Activated naive CD4-positive, alpha-beta T cell treated with anti-CD3 and anti-CD28 coated beads, Interleukin-2, amount 50 U/mL, for 24 hours (primary cell): ENCODE measurements at regions not wholly inside any gene's neighbourhood (a gene's known extent, or its start where the extent isn't known, plus 50 kb on each side); places are given as distances from the start of the nearest gene placed in this dataset.

Experiments
- H3K27ac Mint-ChIP-seq: one replicate; pipeline ENCODE4 v1.8.0; 2021; ENCODE audit warnings: mild to moderate bottlenecking, mixed read lengths
- H3K27me3 Mint-ChIP-seq: one replicate; pipeline ENCODE4 v1.8.0; 2021; ENCODE audit warnings: mixed read lengths
- H3K36me3 Mint-ChIP-seq: one replicate; pipeline ENCODE4 v1.8.0; 2021; ENCODE audit warnings: mixed read lengths
- H3K4me1 Mint-ChIP-seq: one replicate; pipeline ENCODE4 v1.8.0; 2021; ENCODE audit warnings: mixed read lengths
- H3K4me3 Mint-ChIP-seq: one replicate; pipeline ENCODE4 v1.8.0; 2021; ENCODE audit warnings: mild to moderate bottlenecking, mixed read lengths
- H3K9me3 Mint-ChIP-seq: one replicate; pipeline ENCODE4 v1.8.0; 2021; ENCODE audit warnings: mixed read lengths

DNA sequence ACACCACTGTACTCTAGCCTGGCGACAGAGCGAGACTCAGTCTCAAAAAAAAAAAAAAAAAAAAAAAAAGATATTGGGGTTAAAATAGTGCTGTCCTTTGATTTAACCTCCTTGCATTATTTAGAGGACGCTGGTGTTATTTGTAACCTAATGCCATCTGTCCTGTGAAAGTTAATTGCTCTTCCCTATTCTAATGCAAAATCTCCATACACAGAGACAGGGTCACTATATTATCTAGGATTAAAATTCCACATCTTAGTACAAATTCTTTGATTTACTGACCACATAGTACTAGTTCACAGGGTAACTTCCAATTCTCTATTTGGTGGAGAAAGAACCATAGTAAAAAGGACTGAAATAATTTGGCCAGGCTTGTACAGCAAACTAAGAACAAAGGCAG lies 184.2 kb upstream of the STEAP4 start:
- Mint-ChIP-seq H3K9me3 (no peaks in the 10 kb centered on the region), H3K4me1 (no peaks in the 10 kb centered on the region), H3K27ac (no peak overlapping the region), H3K36me3 (no peaks in the 10 kb centered on the region), H3K4me3 (no peak overlapping the region), H3K27me3 (no peaks in the 10 kb centered on the region)

DNA sequence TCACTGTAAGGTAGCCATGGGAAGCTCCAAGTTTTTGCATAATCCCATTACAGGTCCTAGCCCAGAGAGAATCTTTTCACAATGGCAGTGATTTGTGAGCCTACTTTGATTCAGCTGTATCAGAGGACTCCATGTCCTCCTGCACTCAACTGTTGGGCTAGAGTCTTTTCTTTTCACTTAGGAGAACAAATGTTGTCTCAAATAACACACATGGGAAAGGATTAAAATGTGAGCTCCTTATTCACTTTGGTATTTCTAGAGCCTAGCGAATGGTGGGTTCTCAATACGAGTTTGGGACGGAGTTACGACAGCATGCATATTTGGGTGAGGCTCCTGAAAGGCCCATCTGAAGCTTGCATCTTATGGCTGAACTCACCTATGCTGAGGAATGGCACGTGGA lies 183.5 kb upstream of the STEAP4 start:
- Mint-ChIP-seq H3K4me1 (no peaks in the 10 kb centered on the region), H3K9me3 (no peaks in the 10 kb centered on the region), H3K27me3 (no peaks in the 10 kb centered on the region), H3K36me3 (no peaks in the 10 kb centered on the region), H3K27ac (no peak overlapping the region), H3K4me3 (no peak overlapping the region)

- peaks cover 2% of the 10 kb centered on the region for H3K27me3 Mint-ChIP-seq
- H3K4me3 Mint-ChIP-seq: no peak overlapping the region
- no peak overlapping the region for H3K27ac Mint-ChIP-seq
- H3K4me1 Mint-ChIP-seq: no peaks in the 10 kb centered on the region
- H3K36me3 Mint-ChIP-seq: no peaks in the 10 kb centered on the region
- H3K9me3 Mint-ChIP-seq: no peaks in the 10 kb centered on the region
These were observed 179.1 kb upstream of the STEAP4 start for GRCh38 chr7:88485821-88486220.

GRCh38 chr7:88484551-88484950 lies 177.9 kb upstream of the STEAP4 start:
- Mint-ChIP-seq H3K27ac (no peak overlapping the region), H3K4me3 (no peak overlapping the region), H3K9me3 (no peaks in the 10 kb centered on the region), H3K27me3 (peaks cover 2% of the 10 kb centered on the region), H3K4me1 (no peaks in the 10 kb centered on the region), H3K36me3 (no peaks in the 10 kb centered on the region)

DNA sequence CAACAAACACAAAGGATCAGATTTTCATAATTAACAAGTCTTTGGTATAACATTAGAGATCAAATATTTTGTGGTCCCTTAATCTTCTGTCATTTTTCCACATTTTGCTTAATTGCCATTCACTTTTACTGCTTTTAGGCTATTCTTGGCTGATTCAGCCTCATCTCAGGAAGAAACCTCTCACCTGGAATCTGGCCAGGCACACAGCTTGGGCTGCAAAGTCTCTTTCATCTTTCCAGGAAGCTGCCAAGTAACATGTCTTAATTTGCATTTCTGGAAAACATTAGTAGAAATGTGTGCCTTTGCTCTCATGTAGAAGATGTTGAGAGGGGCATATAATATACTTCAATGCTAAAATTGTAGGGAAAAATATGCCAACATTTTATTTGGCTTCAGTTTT lies 174.2 kb upstream of the STEAP4 start:
- Mint-ChIP-seq H3K4me1 (no peaks in the 10 kb centered on the region), H3K27ac (no peak overlapping the region), H3K36me3 (no peaks in the 10 kb centered on the region), H3K4me3 (no peak overlapping the region), H3K9me3 (no peaks in the 10 kb centered on the region), H3K27me3 (peaks cover 2% of the 10 kb centered on the region)

DNA sequence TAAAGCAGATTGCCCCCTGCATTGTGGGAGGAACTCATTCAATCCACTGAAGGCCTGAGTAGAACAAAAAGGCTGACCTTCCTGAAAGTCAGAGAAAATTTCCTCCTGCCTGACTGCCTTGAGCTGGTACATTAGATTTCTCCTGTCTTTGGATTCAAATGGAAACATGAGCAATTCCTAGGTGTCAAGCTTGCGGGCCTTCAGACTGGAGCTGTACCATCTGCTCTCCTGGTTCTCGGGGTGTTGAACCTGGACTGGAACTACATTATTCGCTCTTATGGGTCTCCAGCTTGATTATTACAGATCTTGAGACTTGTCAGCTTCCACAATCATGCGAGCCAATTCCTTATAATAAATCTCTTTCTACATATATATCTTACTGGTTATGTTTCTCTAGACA lies 173.6 kb upstream of the STEAP4 start:
- no peaks in the 10 kb centered on the region for H3K4me1 Mint-ChIP-seq
- no peak overlapping the region for H3K27ac Mint-ChIP-seq
- H3K36me3 Mint-ChIP-seq: no peaks in the 10 kb centered on the region
- H3K9me3 Mint-ChIP-seq: no peaks in the 10 kb centered on the region
- no peak overlapping the region for H3K4me3 Mint-ChIP-seq
- H3K27me3 Mint-ChIP-seq: peaks cover 2% of the 10 kb centered on the region

DNA sequence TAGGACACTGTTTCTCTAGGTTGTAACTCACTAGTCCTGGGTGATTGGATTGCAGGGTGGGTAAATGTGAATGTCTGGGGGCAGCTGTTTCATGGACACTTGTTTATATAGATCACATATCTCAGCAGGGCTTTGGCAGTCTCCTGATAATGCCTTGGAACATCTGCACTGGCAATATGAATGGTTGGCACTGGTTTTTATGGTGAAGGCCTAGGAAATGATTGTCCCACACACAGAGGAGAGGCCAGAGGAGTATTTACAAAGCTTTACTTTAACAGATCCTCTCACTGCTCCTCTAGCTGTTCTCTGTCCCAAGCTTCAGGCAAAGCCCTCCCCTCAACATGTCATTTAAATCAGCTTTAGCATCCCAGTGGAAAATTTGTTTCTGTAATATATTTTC lies 171.3 kb upstream of the STEAP4 start:
- Mint-ChIP-seq H3K27ac (no peak overlapping the region), H3K27me3 (no peaks in the 10 kb centered on the region), H3K4me1 (no peaks in the 10 kb centered on the region), H3K4me3 (no peak overlapping the region), H3K9me3 (no peaks in the 10 kb centered on the region), H3K36me3 (no peaks in the 10 kb centered on the region)

DNA sequence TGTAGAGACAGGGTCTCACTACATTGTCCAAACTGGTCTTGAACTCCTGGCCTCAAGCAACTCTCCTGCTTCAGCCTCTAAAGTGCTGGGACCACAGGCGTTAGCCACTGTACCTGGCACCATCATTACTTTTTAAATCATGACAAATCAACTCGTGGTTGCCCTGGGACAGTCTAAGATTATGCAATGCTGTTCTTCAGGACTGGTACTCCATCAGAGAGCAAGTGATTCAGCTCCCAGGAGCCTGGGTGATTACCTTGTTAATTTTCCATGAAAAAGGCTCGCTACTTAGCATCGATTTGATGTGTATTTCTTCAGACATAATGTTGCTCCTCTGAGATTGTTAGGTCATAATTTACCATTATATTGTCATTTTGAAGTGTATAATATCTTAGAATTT lies 158.9 kb upstream of the STEAP4 start:
- Mint-ChIP-seq H3K27ac (no peak overlapping the region), H3K36me3 (no peaks in the 10 kb centered on the region), H3K27me3 (peaks cover 2% of the 10 kb centered on the region), H3K9me3 (no peaks in the 10 kb centered on the region), H3K4me3 (no peak overlapping the region), H3K4me1 (no peaks in the 10 kb centered on the region)

DNA sequence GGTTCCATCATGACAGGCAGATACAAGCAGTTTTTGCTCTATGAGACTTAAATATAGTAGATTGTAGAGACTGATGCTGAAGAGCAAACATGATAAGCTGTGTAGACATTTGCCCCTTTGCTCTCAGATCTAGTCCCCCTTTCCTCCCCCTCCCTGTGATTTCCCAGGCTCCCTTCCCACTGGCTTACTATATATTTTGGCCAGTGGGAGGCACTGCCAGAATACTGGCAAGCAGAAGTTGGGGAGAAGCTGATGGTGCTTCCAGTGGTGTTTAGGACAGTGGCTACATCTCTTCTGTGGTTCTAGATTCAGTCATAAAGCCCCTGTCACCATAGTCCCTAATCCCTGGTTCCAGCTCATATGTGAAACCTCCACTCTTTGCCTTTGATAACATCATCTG lies 156.1 kb upstream of the STEAP4 start:
- Mint-ChIP-seq H3K36me3 (no peaks in the 10 kb centered on the region), H3K9me3 (no peaks in the 10 kb centered on the region), H3K4me3 (no peak overlapping the region), H3K4me1 (no peaks in the 10 kb centered on the region), H3K27me3 (peaks cover 2% of the 10 kb centered on the region), H3K27ac (no peak overlapping the region)

DNA sequence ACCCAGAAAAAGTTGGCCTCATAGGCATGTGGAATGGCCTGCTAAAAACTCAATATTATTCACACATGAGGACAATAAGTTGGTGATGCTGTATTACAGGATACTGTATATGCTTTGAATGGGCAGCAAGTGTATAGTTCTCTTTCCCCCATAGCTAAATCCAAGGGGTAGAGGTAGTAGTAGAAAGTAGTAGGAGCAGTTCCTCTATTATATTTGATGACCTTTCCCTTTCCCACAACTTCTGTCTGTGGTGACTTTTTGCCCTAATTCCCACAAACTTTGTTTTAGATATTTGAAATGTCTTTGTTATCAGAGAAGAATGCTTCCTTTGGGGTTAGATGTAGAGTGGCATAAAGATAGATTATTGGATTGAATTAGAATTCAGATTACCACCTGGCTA lies 154.0 kb upstream of the STEAP4 start:
- Mint-ChIP-seq H3K9me3 (no peaks in the 10 kb centered on the region), H3K36me3 (no peaks in the 10 kb centered on the region), H3K4me1 (no peaks in the 10 kb centered on the region), H3K27ac (no peak overlapping the region), H3K27me3 (peaks cover 2% of the 10 kb centered on the region), H3K4me3 (no peak overlapping the region)

DNA sequence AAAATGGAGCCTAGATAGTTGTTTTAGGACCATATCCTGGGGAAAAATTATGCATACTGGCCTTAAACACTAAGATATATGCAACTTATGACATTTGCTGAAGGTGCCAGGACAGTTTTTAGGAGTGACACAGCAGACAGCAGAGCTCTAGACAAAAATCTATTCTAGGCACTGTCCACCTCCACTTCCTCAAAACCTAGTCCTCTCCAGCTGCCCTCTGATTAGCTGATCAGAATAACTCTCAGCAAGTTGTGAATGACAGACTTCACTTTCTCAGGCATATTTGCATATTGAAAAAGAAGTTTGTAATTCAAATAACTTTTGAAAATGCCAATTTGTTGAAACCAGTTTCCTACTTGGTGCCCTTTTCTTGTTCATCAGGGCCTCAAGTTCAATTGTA lies 152.3 kb upstream of the STEAP4 start:
- no peak overlapping the region for H3K27ac Mint-ChIP-seq
- H3K27me3 Mint-ChIP-seq: peaks cover 2% of the 10 kb centered on the region
- no peaks in the 10 kb centered on the region for H3K9me3 Mint-ChIP-seq
- no peak overlapping the region for H3K4me3 Mint-ChIP-seq
- no peaks in the 10 kb centered on the region for H3K36me3 Mint-ChIP-seq
- no peaks in the 10 kb centered on the region for H3K4me1 Mint-ChIP-seq

GRCh38 chr7:88458279-88458678 lies 151.6 kb upstream of the STEAP4 start:
- H3K4me1 Mint-ChIP-seq: no peaks in the 10 kb centered on the region
- no peak overlapping the region for H3K27ac Mint-ChIP-seq
- no peak overlapping the region for H3K4me3 Mint-ChIP-seq
- no peaks in the 10 kb centered on the region for H3K9me3 Mint-ChIP-seq
- no peaks in the 10 kb centered on the region for H3K36me3 Mint-ChIP-seq
- H3K27me3 Mint-ChIP-seq: peaks cover 2% of the 10 kb centered on the region

DNA sequence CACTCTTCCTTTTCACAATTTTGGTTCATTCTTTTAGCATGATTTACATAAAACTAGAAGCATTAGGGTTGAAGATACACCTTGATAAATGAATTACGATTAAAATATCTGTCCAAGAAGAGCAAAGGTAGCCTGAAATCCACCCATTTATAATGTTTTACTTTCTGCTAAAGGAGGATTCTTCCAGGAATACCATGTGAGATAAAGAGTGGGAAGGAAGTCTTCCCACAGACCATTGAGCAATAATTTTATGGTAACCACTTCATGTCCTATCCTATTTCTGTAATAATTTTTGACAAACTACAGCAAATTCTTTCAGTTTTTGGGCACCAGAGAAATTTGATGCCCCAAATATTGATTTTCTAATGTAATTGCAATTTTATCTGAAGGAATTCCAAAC lies 150.6 kb upstream of the STEAP4 start:
- Mint-ChIP-seq H3K36me3 (no peaks in the 10 kb centered on the region), H3K4me3 (no peak overlapping the region), H3K27me3 (peaks cover 2% of the 10 kb centered on the region)

DNA sequence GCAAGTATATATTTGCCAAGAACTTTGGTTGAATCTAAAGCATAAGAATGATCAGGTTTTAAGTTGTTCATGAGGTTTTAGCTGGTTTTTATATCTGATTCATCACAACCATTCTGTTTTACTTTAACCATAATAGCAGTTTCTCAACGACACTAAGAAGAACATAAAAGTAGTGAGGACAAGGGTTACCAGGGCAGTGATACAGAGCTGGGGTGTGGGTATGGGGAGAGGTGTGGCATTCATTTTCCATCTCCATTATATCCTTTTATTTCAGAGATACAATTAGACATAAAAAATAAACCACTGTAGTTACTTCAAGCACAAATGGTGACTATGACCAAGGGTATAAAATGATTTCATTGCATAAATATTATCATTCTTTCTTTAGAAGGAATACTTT lies 149.8 kb upstream of the STEAP4 start:
- no peaks in the 10 kb centered on the region for H3K27me3 Mint-ChIP-seq
- no peaks in the 10 kb centered on the region for H3K9me3 Mint-ChIP-seq
- H3K27ac Mint-ChIP-seq: no peak overlapping the region
- H3K4me1 Mint-ChIP-seq: no peaks in the 10 kb centered on the region
- no peak overlapping the region for H3K4me3 Mint-ChIP-seq
- no peaks in the 10 kb centered on the region for H3K36me3 Mint-ChIP-seq

More for the DNA sequence above, 150.6 kb upstream of the STEAP4 start:
- no peaks in the 10 kb centered on the region for H3K4me1 Mint-ChIP-seq
- H3K9me3 Mint-ChIP-seq: no peaks in the 10 kb centered on the region
- no peak overlapping the region for H3K27ac Mint-ChIP-seq

DNA sequence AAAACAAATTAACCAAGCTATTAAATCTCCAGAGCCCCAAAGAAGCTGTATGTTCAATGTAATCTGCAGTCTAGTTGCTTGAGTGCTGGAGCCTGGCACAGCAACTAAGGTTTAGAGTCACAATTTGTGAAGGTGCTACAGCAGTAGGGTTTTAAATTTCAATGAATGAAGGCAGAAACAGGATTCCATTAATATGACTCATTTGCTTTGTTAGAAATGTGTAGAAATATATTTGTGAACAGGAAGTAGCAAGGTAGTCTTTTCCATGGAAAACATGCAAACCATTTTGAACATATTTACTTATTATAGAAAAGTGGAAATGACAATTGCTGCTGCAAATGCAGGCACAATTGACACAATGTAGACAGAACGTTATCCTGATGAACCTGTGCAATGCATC lies 149.0 kb upstream of the STEAP4 start:
- Mint-ChIP-seq H3K4me1 (no peaks in the 10 kb centered on the region), H3K4me3 (no peak overlapping the region), H3K27me3 (no peaks in the 10 kb centered on the region), H3K36me3 (no peaks in the 10 kb centered on the region), H3K9me3 (no peaks in the 10 kb centered on the region), H3K27ac (no peak overlapping the region)

GRCh38 chr7:88452646-88453045 lies 146.0 kb upstream of the STEAP4 start:
- Mint-ChIP-seq H3K27me3 (no peaks in the 10 kb centered on the region), H3K4me3 (no peak overlapping the region), H3K36me3 (no peaks in the 10 kb centered on the region), H3K4me1 (no peaks in the 10 kb centered on the region), H3K9me3 (no peaks in the 10 kb centered on the region), H3K27ac (no peak overlapping the region)

DNA sequence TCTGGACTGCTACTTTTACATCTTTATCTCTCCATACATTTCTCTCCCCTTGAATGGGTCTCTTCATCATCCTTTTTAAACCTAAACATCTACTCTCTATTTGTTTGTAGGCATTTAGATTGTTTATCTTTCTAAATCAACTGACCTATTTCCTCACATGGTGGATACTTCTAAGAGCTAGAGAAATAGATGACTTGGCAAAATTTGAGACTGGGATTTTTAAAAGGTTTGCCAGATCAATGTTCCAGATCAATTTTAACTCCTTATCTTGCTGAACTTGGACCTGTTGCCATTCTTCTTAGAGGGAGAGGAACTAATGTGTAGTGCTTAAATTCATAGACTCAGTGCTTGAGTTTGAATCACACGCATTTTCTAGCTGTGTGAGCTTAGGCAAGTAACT lies 144.2 kb upstream of the STEAP4 start:
- Mint-ChIP-seq H3K4me3 (no peak overlapping the region), H3K27me3 (no peaks in the 10 kb centered on the region), H3K36me3 (no peaks in the 10 kb centered on the region), H3K9me3 (no peaks in the 10 kb centered on the region), H3K27ac (no peak overlapping the region), H3K4me1 (no peaks in the 10 kb centered on the region)

GRCh38 chr7:88449410-88449809 lies 142.7 kb upstream of the STEAP4 start:
- Mint-ChIP-seq H3K4me1 (no peaks in the 10 kb centered on the region), H3K4me3 (no peak overlapping the region), H3K27ac (no peak overlapping the region), H3K27me3 (no peaks in the 10 kb centered on the region), H3K36me3 (no peaks in the 10 kb centered on the region), H3K9me3 (no peaks in the 10 kb centered on the region)
